ENCODE measurements at regions not wholly inside any gene's neighbourhood (a gene's known extent, or its start where the extent isn't known, plus 50 kb on each side); places are given as distances from the start of the nearest gene placed in this dataset.

DNA sequence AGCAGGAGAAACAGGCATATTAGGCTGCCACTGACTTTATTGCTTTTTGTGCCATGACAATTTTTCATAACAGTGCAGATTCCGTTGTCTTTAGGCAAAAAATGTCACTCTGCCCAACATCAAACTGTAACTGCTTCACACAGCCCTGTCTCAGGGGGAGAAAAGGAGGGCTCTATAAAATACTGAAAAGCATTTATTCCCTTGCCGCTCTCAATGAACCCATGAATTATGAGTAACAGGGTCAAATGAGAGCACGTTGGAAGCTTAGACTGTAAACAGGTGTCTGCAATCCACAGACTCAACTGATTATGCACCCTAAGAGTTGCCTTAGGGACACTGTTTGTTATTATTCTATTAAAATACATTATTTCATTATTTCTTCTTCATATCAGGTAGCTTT, 292.1 kb upstream of the FMN2 start:
- Histone ChIP-seq H3K27ac (no peak overlapping the region), H3K4me1 (no peaks in the 10 kb centered on the region), H3K36me3 (no peaks in the 10 kb centered on the region), H3K4me3 (no peak overlapping the region), H3K27me3 (no peaks in the 10 kb centered on the region), H3K9me3 (no peaks in the 10 kb centered on the region)
- TF ChIP-seq POLR2A (IDR thresholded peaks at IDR 0.05), result no peak
- no peak for TF ChIP-seq POLR2AphosphoS5 (IDR thresholded peaks at IDR 0.05; ENCODE audit: insufficient read depth in 1 of 2, low read depth in 1 of 2)
- TF ChIP-seq, protein P1, sequence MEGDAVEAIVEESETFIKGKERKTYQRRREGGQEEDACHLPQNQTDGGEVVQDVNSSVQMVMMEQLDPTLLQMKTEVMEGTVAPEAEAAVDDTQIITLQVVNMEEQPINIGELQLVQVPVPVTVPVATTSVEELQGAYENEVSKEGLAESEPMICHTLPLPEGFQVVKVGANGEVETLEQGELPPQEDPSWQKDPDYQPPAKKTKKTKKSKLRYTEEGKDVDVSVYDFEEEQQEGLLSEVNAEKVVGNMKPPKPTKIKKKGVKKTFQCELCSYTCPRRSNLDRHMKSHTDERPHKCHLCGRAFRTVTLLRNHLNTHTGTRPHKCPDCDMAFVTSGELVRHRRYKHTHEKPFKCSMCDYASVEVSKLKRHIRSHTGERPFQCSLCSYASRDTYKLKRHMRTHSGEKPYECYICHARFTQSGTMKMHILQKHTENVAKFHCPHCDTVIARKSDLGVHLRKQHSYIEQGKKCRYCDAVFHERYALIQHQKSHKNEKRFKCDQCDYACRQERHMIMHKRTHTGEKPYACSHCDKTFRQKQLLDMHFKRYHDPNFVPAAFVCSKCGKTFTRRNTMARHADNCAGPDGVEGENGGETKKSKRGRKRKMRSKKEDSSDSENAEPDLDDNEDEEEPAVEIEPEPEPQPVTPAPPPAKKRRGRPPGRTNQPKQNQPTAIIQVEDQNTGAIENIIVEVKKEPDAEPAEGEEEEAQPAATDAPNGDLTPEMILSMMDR (IDR thresholded peaks at IDR 0.05), result no peak
- no peak for DNase-seq (ENCODE audit: extremely low spot score in 2 of 2)
- intact Hi-C loops (cut with DNase I), result no loop called here

DNA sequence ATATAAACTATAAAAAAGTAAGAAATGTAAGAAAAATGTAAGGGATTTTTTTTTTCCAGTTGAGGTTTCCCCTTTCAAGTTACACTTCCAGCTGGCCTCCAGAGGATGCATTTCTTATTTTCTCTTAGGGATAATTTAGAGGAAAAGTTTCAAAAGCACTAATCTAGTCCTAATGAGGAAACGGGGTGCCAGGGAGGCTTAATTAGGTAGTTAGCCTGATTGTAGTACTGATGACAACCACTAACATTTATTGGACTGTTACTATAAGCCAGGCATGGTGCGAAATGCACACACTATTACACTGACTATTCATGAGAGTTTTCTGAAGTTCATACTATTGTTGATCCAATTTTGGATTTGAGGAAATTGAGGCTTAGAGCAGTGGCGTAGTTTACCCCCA, 290.8 kb upstream of the FMN2 start:
- Histone ChIP-seq H3K27me3 (no peaks in the 10 kb centered on the region), H3K9me3 (no peaks in the 10 kb centered on the region), H3K36me3 (no peaks in the 10 kb centered on the region), H3K4me3 (no peak overlapping the region), H3K27ac (no peak overlapping the region), H3K4me1 (peaks cover 8% of the 10 kb centered on the region)
- intact Hi-C loops (cut with DNase I), result no loop called here
- no peak for DNase-seq (ENCODE audit: extremely low spot score in 2 of 2)
- no peak for TF ChIP-seq POLR2AphosphoS5 (IDR thresholded peaks at IDR 0.05; ENCODE audit: insufficient read depth in 1 of 2, low read depth in 1 of 2)
- no peak for TF ChIP-seq POLR2A (IDR thresholded peaks at IDR 0.05)
- TF ChIP-seq, protein P1 (IDR thresholded peaks at IDR 0.05), result no peak

DNA sequence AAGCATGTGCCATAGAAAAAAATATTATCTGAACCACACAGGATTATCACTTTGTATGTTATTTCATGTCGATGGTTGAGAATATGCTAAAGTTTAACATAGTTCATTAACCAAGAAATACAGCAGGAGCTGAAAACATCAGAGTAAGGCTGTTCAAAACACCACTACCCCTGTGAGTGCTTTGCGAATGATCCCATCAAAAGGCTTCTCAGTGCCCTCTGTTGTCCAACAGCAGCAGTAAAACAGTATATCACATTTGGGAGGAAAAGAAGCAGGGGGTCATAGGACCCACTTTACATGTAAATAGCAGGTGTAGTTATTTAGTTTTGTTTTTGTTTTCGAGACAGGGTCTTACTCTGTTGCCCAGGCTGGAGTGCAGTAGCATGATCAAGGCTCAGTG, 289.4 kb upstream of the FMN2 start:
- no peak overlapping the region for H3K27ac ChIP-seq
- H3K4me1 ChIP-seq, result peaks cover 14% of the 10 kb centered on the region
- DNase-seq (ENCODE audit: extremely low spot score in 2 of 2), result no peak
- no peaks in the 10 kb centered on the region for H3K36me3 ChIP-seq
- no peaks in the 10 kb centered on the region for H3K27me3 ChIP-seq
- H3K9me3 ChIP-seq, result no peaks in the 10 kb centered on the region
- TF ChIP-seq POLR2A (IDR thresholded peaks at IDR 0.05) (no peak), POLR2AphosphoS5 (IDR thresholded peaks at IDR 0.05; ENCODE audit: insufficient read depth in 1 of 2, low read depth in 1 of 2) (no peak)
- TF ChIP-seq, protein P1 (IDR thresholded peaks at IDR 0.05), result no peak
- H3K4me3 ChIP-seq, result no peak overlapping the region
- intact Hi-C loops (cut with DNase I), result no loop called here

DNA sequence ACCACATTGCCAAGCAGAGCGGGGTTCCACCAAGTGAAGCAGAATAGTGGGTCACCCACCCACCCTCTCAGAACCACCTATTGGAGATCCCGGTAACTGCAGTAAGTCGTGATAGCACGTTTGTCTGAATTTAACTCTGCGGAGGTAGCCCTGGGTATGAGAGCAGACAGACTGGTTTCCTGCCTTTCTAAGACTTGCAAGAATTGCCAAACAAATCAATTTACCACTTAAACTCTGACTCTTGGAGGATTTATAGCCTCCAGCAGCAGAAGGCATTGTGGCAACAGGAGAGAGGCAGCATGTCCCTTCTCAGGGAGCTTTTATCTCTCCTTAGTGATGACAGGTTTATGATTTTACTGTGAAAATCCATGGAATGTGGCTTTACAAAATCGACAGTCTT, 287.9 kb upstream of the FMN2 start:
- H3K27ac ChIP-seq, result no peak overlapping the region
- TF ChIP-seq, protein P1 (IDR thresholded peaks at IDR 0.05), result no peak
- TF ChIP-seq POLR2A (IDR thresholded peaks at IDR 0.05), result no peak
- no peak for TF ChIP-seq POLR2AphosphoS5 (IDR thresholded peaks at IDR 0.05; ENCODE audit: insufficient read depth in 1 of 2, low read depth in 1 of 2)
- H3K9me3 ChIP-seq, result no peaks in the 10 kb centered on the region
- no peaks in the 10 kb centered on the region for H3K36me3 ChIP-seq
- no peaks in the 10 kb centered on the region for H3K27me3 ChIP-seq
- peaks cover 14% of the 10 kb centered on the region for H3K4me1 ChIP-seq
- intact Hi-C loops (cut with DNase I), result no loop called here
- no peak for DNase-seq (ENCODE audit: extremely low spot score in 2 of 2)
- H3K4me3 ChIP-seq, result no peak overlapping the region

DNA sequence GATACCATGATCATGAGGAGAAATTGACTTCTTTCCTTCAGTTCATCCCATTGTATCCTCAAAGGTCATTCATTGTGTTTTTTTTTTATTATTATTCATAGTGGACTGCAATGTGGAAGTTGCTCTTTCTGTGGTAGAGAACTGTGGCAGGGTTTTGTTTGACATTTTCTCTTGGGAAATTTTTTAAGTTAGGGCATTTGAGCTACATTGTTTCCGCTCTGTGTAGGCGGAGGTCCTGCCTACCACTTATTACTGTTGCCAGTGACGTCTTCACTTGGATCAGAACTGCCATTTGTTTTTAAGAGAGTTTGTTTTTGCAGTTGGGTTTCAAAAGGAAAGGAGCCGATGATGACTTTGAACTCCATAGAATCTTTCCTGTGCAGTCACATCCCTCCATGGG, 287.4 kb upstream of the FMN2 start:
- H3K36me3 ChIP-seq, result no peaks in the 10 kb centered on the region
- H3K4me3 ChIP-seq, result no peak overlapping the region
- intact Hi-C loops (cut with DNase I), result no loop called here
- no peaks in the 10 kb centered on the region for H3K27me3 ChIP-seq
- TF ChIP-seq, protein P1 (IDR thresholded peaks at IDR 0.05), result no peak
- no peak for TF ChIP-seq POLR2A (IDR thresholded peaks at IDR 0.05)
- no peak for TF ChIP-seq POLR2AphosphoS5 (IDR thresholded peaks at IDR 0.05; ENCODE audit: insufficient read depth in 1 of 2, low read depth in 1 of 2)
- H3K27ac ChIP-seq, result no peak overlapping the region
- no peaks in the 10 kb centered on the region for H3K9me3 ChIP-seq
- DNase-seq (ENCODE audit: extremely low spot score in 2 of 2), result no peak
- peaks cover 14% of the 10 kb centered on the region for H3K4me1 ChIP-seq

All from vagina (tissue), 2 donors.